Heart right ventricle (tissue), 16 donors: ENCODE measurements at regions not wholly inside any gene's neighbourhood (a gene's known extent, or its start where the extent isn't known, plus 50 kb on each side); places are given as distances from the start of the nearest gene placed in this dataset.

ENCODE experiments used
- ATAC-seq, 8 donors: fragments of 200-7000 bp; cut with Tn5 transposase; one replicate each; pipeline ENCODE4 v1.9.1; 2020; ENCODE audit warnings: mild to moderate bottlenecking in 8 of 8, moderate library complexity in 8 of 8, moderate number of reproducible peaks in 1 of 8
- DNase-seq, 2 donors: peaks; one replicate each; pipeline ENCODE4 v3.0.0-alpha.2; 2020
- H3K27ac ChIP-seq, 10 donors: fragments of 200-600 bp; sonication (generic) in 2 of 10; one replicate each; pipeline versions ENCODE4 v1.5.0 to v1.8.0; 2020 to 2022; ENCODE audit warnings: mild to moderate bottlenecking in 3 of 10
- H3K27me3 ChIP-seq, 7 donors: fragments of 200-600 bp; one replicate each; pipeline ENCODE4 v1.8.0; 2021 to 2022; ENCODE audit warnings: mild to moderate bottlenecking in 2 of 7
- H3K36me3 ChIP-seq, 9 donors: fragments of 200-600 bp; sonication (generic) in 1 of 9; one replicate each; pipeline versions ENCODE4 v1.5.0 to v1.8.0; 2020 to 2022; ENCODE audit warnings: mild to moderate bottlenecking in 2 of 9
- H3K4me1 ChIP-seq, 9 donors: fragments of 200-600 bp; sonication (generic) in 1 of 9; one replicate each; pipeline versions ENCODE4 v1.5.0 to v1.8.0; 2020 to 2022; ENCODE audit warnings: mild to moderate bottlenecking in 4 of 9
- H3K4me3 ChIP-seq, 10 donors: fragments of 200-600 bp; sonication (generic) in 2 of 10; one replicate each; pipeline versions ENCODE4 v1.5.0 to v1.8.0; 2020 to 2022; ENCODE audit warnings: mild to moderate bottlenecking in 7 of 10, moderate library complexity in 2 of 10
- H3K9me3 ChIP-seq, 11 donors: fragments of 200-600 bp in 10 of 11; sonication (generic) in 2 of 11; one replicate each; pipeline versions ENCODE4 v1.5.0 to v1.8.0; 2013 to 2022; ENCODE audit warnings: mild to moderate bottlenecking in 2 of 11, control low read depth in 1 of 11, moderate library complexity in 1 of 11
- WGBS, 2 donors: extraction: QIAGEN DNeasy Blood & Tissue Kit; methylation state at CpG; one replicate each; pipeline ENCODE4 v1.1.7; 2013; ENCODE audit warnings: inconsistent platforms in 1 of 2; 5-methylcytosine and 5-hydroxymethylcytosine counted together
- intact Hi-C, 10 donors: fragments of 100-400 bp; cut with DNase I; formaldehyde crosslinking; loops; one replicate each; pipeline versions ENCODE4 v1.11.1 to v1.14.2; 2022
- TF ChIP-seq, protein P1 (sequence below), 9 donors: fragments of 200-600 bp; sonication (generic) in 2 of 9; IDR thresholded peaks; one replicate each; pipeline versions ENCODE4 v1.5.0 to v1.8.0; 2021 to 2022; ENCODE audit warnings: antibody characterized with exemption in 9 of 9, mild to moderate bottlenecking in 5 of 9, moderate library complexity in 1 of 9
- donor health status: Arrhythmogenic right ventricular cardiomyopathy.
- donor health status: ischemic (EF 13 %, LVEDD 7.1; RV severe dilation, severe dysfunction).
- donor health status: healthy with polysubstance abuse.
- donor health status: DM: no; HTN: yes; CAD: no.
- donor health status: DM: no; HTN: no; CAD: no.
- donor health status: ischemic (EF 25% LVEDD 6.9; RV normal size, moderate dysfunction).
- donor health status: ischemic (EF 25% LVEDD 5.7; RV mildly dilated, moderate dysfunction).
- donor health status: healthy.
- donor health status: DM: yes; HTN: yes; CAD: no.
- donor health status: Ischemic cardiomyopathy.
- donor health status: ischemic (EF 35%, LVEDD 5.7; RV mildly dilated, moderate dysfunction).
- donor health status: nonischemic (EF 11% LVEDD 7.7; RV severe dilation, severe dysfunction).
- donor health status: DM: yes; HTN: yes; CAD: no.
- donor health status: PGD.
- donor health status: ischemic (EF 29% LVEDD 5.4; RV normal size, mild dysfunction).
- donor health status: nonischemic (EF 23%, LVEDD 6.1; RV moderate dilation, normal function).

DNA sequence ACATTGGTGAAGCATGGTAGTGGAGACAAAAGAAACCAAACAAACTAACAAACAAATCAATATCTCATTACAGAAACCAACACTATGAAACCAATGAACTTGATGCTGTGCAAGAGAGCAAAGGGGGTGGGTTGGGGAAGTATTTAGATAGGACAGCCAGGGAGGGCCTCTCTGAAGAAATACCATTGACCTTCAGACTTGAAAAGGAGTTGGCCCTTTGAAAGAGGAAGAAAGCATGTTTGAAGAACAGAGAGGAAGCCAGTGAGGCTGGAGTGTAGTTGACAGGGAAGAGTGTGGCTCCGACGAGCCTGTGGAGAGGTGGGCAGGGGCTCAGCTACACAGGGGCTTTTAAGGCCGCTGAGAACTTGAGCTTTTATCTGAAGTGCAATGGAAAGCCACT lies 151.0 kb upstream of the GATA6 start:
- Histone ChIP-seq H3K9me3 (peaks cover 0 to 16% (median 4%) of the 10 kb centered on the region in 11 donors), H3K27ac (no peak overlapping the region), H3K36me3 (no peaks in the 10 kb centered on the region), H3K27me3 (no peaks in the 10 kb centered on the region), H3K4me1 (no peaks in the 10 kb centered on the region), H3K4me3 (no peak overlapping the region)
- DNase-seq (no peak), ATAC-seq (no peak)
- TF ChIP-seq, protein P1, sequence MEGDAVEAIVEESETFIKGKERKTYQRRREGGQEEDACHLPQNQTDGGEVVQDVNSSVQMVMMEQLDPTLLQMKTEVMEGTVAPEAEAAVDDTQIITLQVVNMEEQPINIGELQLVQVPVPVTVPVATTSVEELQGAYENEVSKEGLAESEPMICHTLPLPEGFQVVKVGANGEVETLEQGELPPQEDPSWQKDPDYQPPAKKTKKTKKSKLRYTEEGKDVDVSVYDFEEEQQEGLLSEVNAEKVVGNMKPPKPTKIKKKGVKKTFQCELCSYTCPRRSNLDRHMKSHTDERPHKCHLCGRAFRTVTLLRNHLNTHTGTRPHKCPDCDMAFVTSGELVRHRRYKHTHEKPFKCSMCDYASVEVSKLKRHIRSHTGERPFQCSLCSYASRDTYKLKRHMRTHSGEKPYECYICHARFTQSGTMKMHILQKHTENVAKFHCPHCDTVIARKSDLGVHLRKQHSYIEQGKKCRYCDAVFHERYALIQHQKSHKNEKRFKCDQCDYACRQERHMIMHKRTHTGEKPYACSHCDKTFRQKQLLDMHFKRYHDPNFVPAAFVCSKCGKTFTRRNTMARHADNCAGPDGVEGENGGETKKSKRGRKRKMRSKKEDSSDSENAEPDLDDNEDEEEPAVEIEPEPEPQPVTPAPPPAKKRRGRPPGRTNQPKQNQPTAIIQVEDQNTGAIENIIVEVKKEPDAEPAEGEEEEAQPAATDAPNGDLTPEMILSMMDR (IDR thresholded peaks at IDR 0.05), result no peak
- WGBS, 2 donors, result 62 to 78% methylated on average over 3 of the region's 3 CpGs
- intact Hi-C loops, result no loop called here

DNA sequence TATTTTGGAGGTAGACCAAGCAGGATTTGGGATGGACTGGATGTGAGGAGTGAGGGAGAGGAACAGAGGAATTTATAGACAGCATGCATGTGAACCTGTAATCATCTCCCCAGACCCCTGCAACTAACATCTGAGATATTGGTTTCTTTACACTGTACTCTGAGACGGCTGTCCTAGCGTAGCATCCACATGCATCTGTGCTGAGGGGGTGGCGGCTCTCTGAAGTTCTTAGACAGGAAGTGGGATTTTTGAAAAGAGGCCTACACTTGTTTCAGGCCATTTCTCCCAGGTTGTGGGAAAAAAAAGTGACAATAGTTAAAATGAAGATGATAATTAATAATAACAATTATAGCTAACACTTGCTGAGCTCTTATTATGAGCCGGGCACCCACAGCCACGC lies 150.2 kb upstream of the GATA6 start:
- DNase-seq (no peak), ATAC-seq (no peak)
- Histone ChIP-seq H3K4me3 (no peak overlapping the region), H3K36me3 (no peaks in the 10 kb centered on the region), H3K4me1 (no peaks in the 10 kb centered on the region), H3K27me3 (no peaks in the 10 kb centered on the region), H3K27ac (no peak overlapping the region), H3K9me3 (peaks cover 0 to 8% (median 0%) of the 10 kb centered on the region in 11 donors)
- WGBS, 2 donors, result 87 to 92% methylated on average over 5 of the region's 5 CpGs
- TF ChIP-seq, protein P1 (IDR thresholded peaks at IDR 0.05), result no peak
- intact Hi-C loops, result no loop called here

DNA sequence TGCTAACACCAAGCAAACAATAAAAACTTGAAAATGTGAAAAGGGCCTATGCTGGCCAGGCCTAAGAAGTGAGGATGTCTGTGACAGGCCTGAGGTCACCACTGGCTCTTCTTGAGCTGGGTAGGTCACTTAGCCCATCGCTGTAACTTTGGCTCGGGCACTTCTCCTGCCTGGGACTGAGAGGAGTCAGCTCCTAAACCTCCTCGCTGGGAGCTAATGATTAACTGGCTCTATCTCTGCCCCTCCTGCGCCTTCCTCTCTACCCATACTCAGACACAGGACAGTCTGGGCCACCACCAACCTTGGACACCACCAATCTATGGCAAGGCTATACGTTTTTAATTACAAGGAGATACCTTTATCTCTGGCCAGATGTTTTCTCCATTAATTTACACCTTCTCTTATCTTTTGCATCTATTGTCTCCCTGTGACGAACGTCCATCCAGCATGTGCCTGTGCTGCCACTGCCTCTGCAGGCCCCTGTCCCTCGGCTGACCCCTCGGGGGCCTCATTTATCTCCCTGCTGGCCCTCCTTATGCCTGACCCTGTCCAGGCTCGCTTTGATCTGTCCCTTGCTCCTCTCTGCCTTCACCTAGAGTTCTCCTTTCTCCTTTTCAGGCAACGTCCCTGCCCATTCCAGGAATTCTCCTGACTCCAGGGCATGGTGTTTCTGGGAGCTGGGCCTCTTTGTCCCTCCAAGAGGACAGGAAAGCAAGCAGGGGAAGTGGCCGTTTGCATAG lies 149.1 kb upstream of the GATA6 start:
- TF ChIP-seq, protein P1 (IDR thresholded peaks at IDR 0.05), result no peak
- Histone ChIP-seq H3K27me3 (no peaks in the 10 kb centered on the region), H3K27ac (no peak overlapping the region), H3K4me3 (no peak overlapping the region), H3K4me1 (no peaks in the 10 kb centered on the region), H3K9me3 (peaks cover 0 to 7% (median 0%) of the 10 kb centered on the region in 11 donors), H3K36me3 (no peaks in the 10 kb centered on the region)
- intact Hi-C loops, result loop anchor here in 1 of 10 donors (5.0 kb wide), 1 partner anchor 52 kb away; no protein-coding TSS in a partner anchor
- ATAC-seq (no peak), DNase-seq (no peak)
- WGBS, 2 donors, result 73 to 84% methylated on average over 12 of the region's 12 CpGs

DNA sequence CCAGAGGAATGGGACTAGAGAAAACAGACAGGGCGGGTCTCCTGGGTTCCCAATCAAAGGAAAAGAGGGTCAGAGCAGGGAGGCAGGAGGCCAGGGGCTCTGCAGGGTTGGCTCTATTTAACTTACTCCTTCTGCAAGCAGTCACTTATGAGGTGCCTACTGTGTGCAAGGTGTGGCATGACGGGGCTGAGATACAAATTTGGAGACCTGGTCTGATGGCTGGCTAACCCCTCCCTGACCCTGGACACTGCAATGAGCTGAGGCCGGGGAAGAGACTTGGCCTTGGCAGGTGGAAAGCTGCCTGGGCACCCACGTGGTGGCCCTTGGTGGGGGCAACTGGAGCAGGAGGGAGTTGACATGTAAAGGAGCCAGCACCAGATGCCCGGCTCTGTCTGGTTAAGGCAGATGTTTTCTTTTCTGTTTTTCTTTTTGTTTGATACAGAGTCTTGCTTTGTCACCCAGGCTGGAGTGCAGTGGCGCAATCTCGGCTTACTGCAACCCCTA lies 148.5 kb upstream of the GATA6 start:
- Histone ChIP-seq H3K36me3 (no peaks in the 10 kb centered on the region), H3K9me3 (peaks cover 0 to 7% (median 0%) of the 10 kb centered on the region in 11 donors), H3K4me3 (no peak overlapping the region), H3K27ac (no peak overlapping the region), H3K27me3 (no peaks in the 10 kb centered on the region), H3K4me1 (no peaks in the 10 kb centered on the region)
- DNase-seq (no peak), ATAC-seq (peak in 1 of 8 donors; percentile 15)
- TF ChIP-seq, protein P1 (IDR thresholded peaks at IDR 0.05), result no peak
- intact Hi-C loops, result loop anchor here in 1 of 10 donors (5.0 kb wide), 1 partner anchor 51 kb away; no protein-coding TSS in a partner anchor
- WGBS, 2 donors, result 76 to 78% methylated on average over 7 of the region's 7 CpGs
